ENCODE measurements at regions not wholly inside any gene's neighbourhood (a gene's known extent, or its start where the extent isn't known, plus 50 kb on each side); places are given as distances from the start of the nearest gene placed in this dataset.

DNA sequence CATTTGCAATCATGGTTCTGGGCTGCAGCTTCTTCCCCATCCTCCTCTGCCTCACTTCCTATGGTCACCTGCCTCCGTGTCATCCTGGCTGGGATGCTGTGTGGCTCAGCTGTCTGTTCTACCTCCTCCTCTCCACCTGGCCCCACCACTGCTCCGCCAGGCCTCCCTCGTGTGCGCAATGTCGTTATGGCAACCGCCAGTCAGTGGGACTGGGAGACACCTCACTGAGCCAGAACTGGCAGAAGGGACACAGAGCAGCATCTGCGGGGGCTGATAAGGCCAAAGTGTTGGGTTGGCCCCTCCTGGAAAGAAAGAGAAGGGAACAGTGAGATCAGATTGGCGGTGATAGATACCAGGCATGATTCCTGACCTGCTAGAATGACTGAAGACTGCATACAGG is 527.5 kb downstream of the INHBA start:
- Mint-ChIP-seq H3K27ac (ENCODE audit: unreplicated experiment) (peak overlapping the region; percentile 65), H3K27me3 (ENCODE audit: low read depth) (no peaks in the 10 kb centered on the region), H3K9me3 (no peaks in the 10 kb centered on the region), H3K4me3 (no peak overlapping the region), H3K4me1 (no peaks in the 10 kb centered on the region), H3K36me3 (ENCODE audit: low read depth) (no peaks in the 10 kb centered on the region)
- TF ChIP-seq, protein P1, sequence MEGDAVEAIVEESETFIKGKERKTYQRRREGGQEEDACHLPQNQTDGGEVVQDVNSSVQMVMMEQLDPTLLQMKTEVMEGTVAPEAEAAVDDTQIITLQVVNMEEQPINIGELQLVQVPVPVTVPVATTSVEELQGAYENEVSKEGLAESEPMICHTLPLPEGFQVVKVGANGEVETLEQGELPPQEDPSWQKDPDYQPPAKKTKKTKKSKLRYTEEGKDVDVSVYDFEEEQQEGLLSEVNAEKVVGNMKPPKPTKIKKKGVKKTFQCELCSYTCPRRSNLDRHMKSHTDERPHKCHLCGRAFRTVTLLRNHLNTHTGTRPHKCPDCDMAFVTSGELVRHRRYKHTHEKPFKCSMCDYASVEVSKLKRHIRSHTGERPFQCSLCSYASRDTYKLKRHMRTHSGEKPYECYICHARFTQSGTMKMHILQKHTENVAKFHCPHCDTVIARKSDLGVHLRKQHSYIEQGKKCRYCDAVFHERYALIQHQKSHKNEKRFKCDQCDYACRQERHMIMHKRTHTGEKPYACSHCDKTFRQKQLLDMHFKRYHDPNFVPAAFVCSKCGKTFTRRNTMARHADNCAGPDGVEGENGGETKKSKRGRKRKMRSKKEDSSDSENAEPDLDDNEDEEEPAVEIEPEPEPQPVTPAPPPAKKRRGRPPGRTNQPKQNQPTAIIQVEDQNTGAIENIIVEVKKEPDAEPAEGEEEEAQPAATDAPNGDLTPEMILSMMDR (conservative IDR thresholded peaks at IDR 0.05): no peak
- DNase-seq (ENCODE audit: low read depth, low spot score): no peak

- H3K4me3 Mint-ChIP-seq: no peak overlapping the region
- peaks cover 4% of the 10 kb centered on the region for H3K9me3 Mint-ChIP-seq
- no peaks in the 10 kb centered on the region for H3K27me3 Mint-ChIP-seq (ENCODE audit: low read depth)
- H3K36me3 Mint-ChIP-seq (ENCODE audit: low read depth): no peaks in the 10 kb centered on the region
- no peak overlapping the region for H3K27ac Mint-ChIP-seq (ENCODE audit: unreplicated experiment)
- H3K4me1 Mint-ChIP-seq: no peaks in the 10 kb centered on the region
- DNase-seq (ENCODE audit: low read depth, low spot score): no peak
- TF ChIP-seq, protein P1 (conservative IDR thresholded peaks at IDR 0.05): no peak
Measured at GRCh38 chr7:41174521-41174920, 528.4 kb downstream of the INHBA start.

- H3K4me3 Mint-ChIP-seq: no peak overlapping the region
- H3K27ac Mint-ChIP-seq (ENCODE audit: unreplicated experiment): no peak overlapping the region
- TF ChIP-seq, protein P1 (conservative IDR thresholded peaks at IDR 0.05): no peak
- H3K4me1 Mint-ChIP-seq: no peaks in the 10 kb centered on the region
- peaks cover 4% of the 10 kb centered on the region for H3K9me3 Mint-ChIP-seq
- H3K27me3 Mint-ChIP-seq (ENCODE audit: low read depth): no peaks in the 10 kb centered on the region
- no peak for DNase-seq (ENCODE audit: low read depth, low spot score)
- no peaks in the 10 kb centered on the region for H3K36me3 Mint-ChIP-seq (ENCODE audit: low read depth)
Measured at GRCh38 chr7:41170466-41170865, 532.4 kb downstream of the INHBA start.

- no peaks in the 10 kb centered on the region for H3K4me1 Mint-ChIP-seq
- H3K36me3 Mint-ChIP-seq (ENCODE audit: low read depth): no peaks in the 10 kb centered on the region
- no peaks in the 10 kb centered on the region for H3K27me3 Mint-ChIP-seq (ENCODE audit: low read depth)
- H3K4me3 Mint-ChIP-seq: no peak overlapping the region
- no peak for DNase-seq (ENCODE audit: low read depth, low spot score)
- TF ChIP-seq, protein P1 (conservative IDR thresholded peaks at IDR 0.05): no peak
- H3K9me3 Mint-ChIP-seq: peaks cover 4% of the 10 kb centered on the region
- no peak overlapping the region for H3K27ac Mint-ChIP-seq (ENCODE audit: unreplicated experiment)
Measured at GRCh38 chr7:41169317-41169716, 533.6 kb downstream of the INHBA start.

DNA sequence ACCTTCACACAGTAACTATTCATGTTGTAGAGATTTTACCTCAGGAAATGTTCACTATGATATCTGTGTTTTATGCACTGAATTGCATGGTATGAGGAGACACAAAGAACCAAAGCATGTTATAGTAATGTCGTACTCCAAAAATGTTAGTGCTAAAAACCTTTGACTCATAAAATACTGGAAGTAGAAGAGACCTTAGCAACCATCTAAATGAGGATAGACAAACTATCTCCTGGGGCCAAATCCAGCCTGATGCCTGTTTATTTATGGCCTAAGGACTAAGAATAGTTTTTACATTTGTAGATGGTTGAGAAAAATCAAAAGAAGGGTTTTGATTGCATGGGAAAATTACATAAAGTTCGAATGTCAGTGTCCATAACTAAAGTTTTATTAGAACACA is 535.1 kb downstream of the INHBA start:
- TF ChIP-seq, protein P1 (conservative IDR thresholded peaks at IDR 0.05): no peak
- no peaks in the 10 kb centered on the region for H3K36me3 Mint-ChIP-seq (ENCODE audit: low read depth)
- no peak overlapping the region for H3K27ac Mint-ChIP-seq (ENCODE audit: unreplicated experiment)
- H3K4me1 Mint-ChIP-seq: no peaks in the 10 kb centered on the region
- H3K27me3 Mint-ChIP-seq (ENCODE audit: low read depth): no peaks in the 10 kb centered on the region
- DNase-seq (ENCODE audit: low read depth, low spot score): no peak
- H3K9me3 Mint-ChIP-seq: peaks cover 4% of the 10 kb centered on the region
- H3K4me3 Mint-ChIP-seq: no peak overlapping the region

GRCh38 chr7:41164440-41164839 is 538.5 kb downstream of the INHBA start:
- Mint-ChIP-seq H3K4me3 (no peak overlapping the region), H3K9me3 (no peaks in the 10 kb centered on the region), H3K27ac (ENCODE audit: unreplicated experiment) (no peak overlapping the region), H3K36me3 (ENCODE audit: low read depth) (no peaks in the 10 kb centered on the region), H3K27me3 (ENCODE audit: low read depth) (no peaks in the 10 kb centered on the region), H3K4me1 (no peaks in the 10 kb centered on the region)
- DNase-seq (ENCODE audit: low read depth, low spot score): no peak
- TF ChIP-seq, protein P1 (conservative IDR thresholded peaks at IDR 0.05): no peak

All from neural crest cell (in vitro differentiated cells).